CD4-positive, alpha-beta T cell (primary cell): ENCODE measurements at regions not wholly inside any gene's neighbourhood (a gene's known extent, or its start where the extent isn't known, plus 50 kb on each side); places are given as distances from the start of the nearest gene placed in this dataset.

Source experiments
- ATAC-seq: fragments of 200-7000 bp; cut with Tn5 transposase; one replicate; pipeline ENCODE4 v1.10.0; 2022; ENCODE audit warnings: mild to moderate bottlenecking; ENCODE audit not compliant: poor library complexity
- CTCF ChIA-PET: fragments of 350-600 bp; sonication (Branson Sonifier 250); formaldehyde crosslinking; loops from one replicate; lab custom pipeline; 2021; ENCODE audit warnings: antibody characterized with exemption, inconsistent platforms; lab: Charles Lee
- POLR2A ChIA-PET: fragments of 350-600 bp; sonication (Branson Sonifier 250); formaldehyde crosslinking; loops from one replicate; lab custom pipeline; 2021; ENCODE audit warnings: antibody characterized with exemption, inconsistent platforms; lab: Charles Lee
- DNase-seq, 14 experiments: peaks; one replicate each; pipeline ENCODE4 v3.0.0-alpha.2; 2013 to 2020; ENCODE audit warnings: mixed read lengths in 2 of 14
- H3K27ac ChIP-seq, 2 donors: one replicate each; pipeline versions ENCODE4 v1.5.1 to v1.7.0; 2013; ENCODE audit warnings: low read length in 2 of 2, low read depth in 1 of 2, mild to moderate bottlenecking in 1 of 2
- H3K27me3 ChIP-seq, 2 experiments: 1 replicate in 1 of 2; 2 replicates in 1 of 2; pipeline versions ENCODE4 v1.6.1 to v1.7.0; 2013; ENCODE audit warnings: low read length in 2 of 2, control low read depth in 1 of 2, mild to moderate bottlenecking in 1 of 2, moderate library complexity in 1 of 2; ENCODE audit not compliant: insufficient read depth in 2 of 2, control insufficient read depth in 1 of 2
- H3K36me3 ChIP-seq: one replicate; pipeline ENCODE4 v1.6.1; 2013; ENCODE audit warnings: low read length, control low read depth; ENCODE audit not compliant: insufficient read depth
- H3K4me1 ChIP-seq: one replicate; pipeline ENCODE4 v1.6.1; 2013; ENCODE audit warnings: low read length, control low read depth; ENCODE audit not compliant: insufficient read depth
- H3K4me3 ChIP-seq: one replicate; pipeline ENCODE4 v1.5.1; 2013; ENCODE audit warnings: mild to moderate bottlenecking, low read length, moderate library complexity
- H3K9me3 ChIP-seq, 2 experiments: 1 replicate in 1 of 2; 2 replicates in 1 of 2; pipeline versions ENCODE4 v1.6.1 to v1.7.0; 2013; ENCODE audit warnings: low read length in 2 of 2, mild to moderate bottlenecking in 2 of 2, control low read depth in 1 of 2, moderate library complexity in 1 of 2; ENCODE audit not compliant: control insufficient read depth in 1 of 2, insufficient read depth in 1 of 2
- H3K27ac Mint-ChIP-seq: one replicate; pipeline ENCODE4 v1.8.0; 2020; ENCODE audit warnings: mixed read lengths
- H3K27me3 Mint-ChIP-seq: one replicate; pipeline ENCODE4 v1.8.0; 2021; ENCODE audit warnings: mixed read lengths
- H3K36me3 Mint-ChIP-seq: one replicate; pipeline ENCODE4 v1.8.0; 2021; ENCODE audit warnings: low read depth, mixed read lengths
- H3K4me1 Mint-ChIP-seq: one replicate; pipeline ENCODE4 v1.8.0; 2021; ENCODE audit warnings: low read depth, mixed read lengths
- H3K4me3 Mint-ChIP-seq: one replicate; pipeline ENCODE4 v1.8.0; 2020; ENCODE audit warnings: mild to moderate bottlenecking, mixed read lengths
- H3K9me3 Mint-ChIP-seq: one replicate; pipeline ENCODE4 v1.8.0; 2020; ENCODE audit warnings: mixed read lengths
- intact Hi-C, 2 experiments: fragments of 100-400 bp; cut with DNase I in 1 of 2; cut with micrococcal nuclease in 1 of 2; formaldehyde crosslinking; loops; one replicate each; pipeline versions ENCODE4 v1.15.1 to v1.9.0; 2023 to 2025; cut with DNase I, micrococcal nuclease
- TF ChIP-seq, protein P1 (sequence below): fragments of 200-600 bp; IDR thresholded peaks from one replicate; pipeline ENCODE4 v1.8.0; 2022; ENCODE audit warnings: antibody characterized with exemption, mild to moderate bottlenecking

DNA sequence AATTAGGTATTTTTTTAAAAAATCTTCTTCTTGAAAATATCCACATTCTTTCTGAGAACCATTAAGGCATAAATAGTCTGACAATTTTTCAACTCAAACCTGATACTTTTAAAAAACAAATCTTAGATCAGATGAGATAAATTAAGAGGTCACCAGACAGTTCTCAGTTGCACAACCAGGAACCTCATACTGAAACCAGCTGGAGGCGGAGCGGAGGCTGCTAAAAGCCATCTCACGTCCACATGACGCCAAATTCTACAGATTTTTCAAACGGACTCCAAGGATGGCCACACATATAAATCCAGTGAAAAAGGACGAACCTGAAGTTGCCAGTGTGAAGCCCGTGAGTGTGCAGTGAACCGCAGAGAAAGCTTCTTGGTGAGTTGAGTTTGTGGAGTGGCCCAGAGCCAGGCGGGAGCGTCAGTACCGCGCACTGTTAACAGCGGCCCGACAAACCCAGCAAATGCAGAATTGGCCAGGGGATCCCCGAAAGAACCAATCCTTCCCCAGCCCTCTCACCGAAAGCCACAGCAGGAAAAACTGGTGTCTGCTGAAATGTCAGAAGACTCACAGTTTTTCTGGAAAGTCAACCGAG is 53.1 kb upstream of the BBS5 start:
- no peak overlapping the region for H3K4me3 Mint-ChIP-seq
- no peak overlapping the region for H3K27ac Mint-ChIP-seq
- no peaks in the 10 kb centered on the region for H3K36me3 ChIP-seq
- H3K4me1 ChIP-seq, result no peaks in the 10 kb centered on the region
- DNase-seq (no peak), ATAC-seq (no peak)
- no peaks in the 10 kb centered on the region for H3K27me3 ChIP-seq
- no peaks in the 10 kb centered on the region for H3K9me3 Mint-ChIP-seq
- TF ChIP-seq, protein P1, sequence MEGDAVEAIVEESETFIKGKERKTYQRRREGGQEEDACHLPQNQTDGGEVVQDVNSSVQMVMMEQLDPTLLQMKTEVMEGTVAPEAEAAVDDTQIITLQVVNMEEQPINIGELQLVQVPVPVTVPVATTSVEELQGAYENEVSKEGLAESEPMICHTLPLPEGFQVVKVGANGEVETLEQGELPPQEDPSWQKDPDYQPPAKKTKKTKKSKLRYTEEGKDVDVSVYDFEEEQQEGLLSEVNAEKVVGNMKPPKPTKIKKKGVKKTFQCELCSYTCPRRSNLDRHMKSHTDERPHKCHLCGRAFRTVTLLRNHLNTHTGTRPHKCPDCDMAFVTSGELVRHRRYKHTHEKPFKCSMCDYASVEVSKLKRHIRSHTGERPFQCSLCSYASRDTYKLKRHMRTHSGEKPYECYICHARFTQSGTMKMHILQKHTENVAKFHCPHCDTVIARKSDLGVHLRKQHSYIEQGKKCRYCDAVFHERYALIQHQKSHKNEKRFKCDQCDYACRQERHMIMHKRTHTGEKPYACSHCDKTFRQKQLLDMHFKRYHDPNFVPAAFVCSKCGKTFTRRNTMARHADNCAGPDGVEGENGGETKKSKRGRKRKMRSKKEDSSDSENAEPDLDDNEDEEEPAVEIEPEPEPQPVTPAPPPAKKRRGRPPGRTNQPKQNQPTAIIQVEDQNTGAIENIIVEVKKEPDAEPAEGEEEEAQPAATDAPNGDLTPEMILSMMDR, result no peak
- no peaks in the 10 kb centered on the region for H3K36me3 Mint-ChIP-seq
- no peak overlapping the region for H3K4me3 ChIP-seq
- intact Hi-C loops, result no loop called here
- peaks cover 0 to 7% of the 10 kb centered on the region in 2 experiments for H3K9me3 ChIP-seq
- POLR2A ChIA-PET, result no interaction called here
- H3K27ac ChIP-seq, result no peak overlapping the region
- no peaks in the 10 kb centered on the region for H3K4me1 Mint-ChIP-seq
- CTCF ChIA-PET, result no interaction called here
- peaks cover 11% of the 10 kb centered on the region for H3K27me3 Mint-ChIP-seq

GRCh38 chr2:169422120-169422519 is 57.2 kb upstream of the BBS5 start:
- no peak overlapping the region for H3K27ac ChIP-seq
- peaks cover 0 to 7% of the 10 kb centered on the region in 2 experiments for H3K9me3 ChIP-seq
- ChIA-PET CTCF (no interaction called here), POLR2A (no interaction called here)
- TF ChIP-seq, protein P1, result no peak
- Mint-ChIP-seq H3K36me3 (no peaks in the 10 kb centered on the region), H3K27ac (no peak overlapping the region), H3K27me3 (peaks cover 35% of the 10 kb centered on the region), H3K4me3 (no peak overlapping the region), H3K4me1 (no peaks in the 10 kb centered on the region), H3K9me3 (no peaks in the 10 kb centered on the region)
- DNase-seq (no peak), ATAC-seq (no peak)
- H3K4me1 ChIP-seq, result no peaks in the 10 kb centered on the region
- H3K36me3 ChIP-seq, result no peaks in the 10 kb centered on the region
- intact Hi-C loops, result no loop called here
- peaks cover 2 to 5% of the 10 kb centered on the region in 2 experiments for H3K27me3 ChIP-seq
- H3K4me3 ChIP-seq, result no peak overlapping the region

DNA sequence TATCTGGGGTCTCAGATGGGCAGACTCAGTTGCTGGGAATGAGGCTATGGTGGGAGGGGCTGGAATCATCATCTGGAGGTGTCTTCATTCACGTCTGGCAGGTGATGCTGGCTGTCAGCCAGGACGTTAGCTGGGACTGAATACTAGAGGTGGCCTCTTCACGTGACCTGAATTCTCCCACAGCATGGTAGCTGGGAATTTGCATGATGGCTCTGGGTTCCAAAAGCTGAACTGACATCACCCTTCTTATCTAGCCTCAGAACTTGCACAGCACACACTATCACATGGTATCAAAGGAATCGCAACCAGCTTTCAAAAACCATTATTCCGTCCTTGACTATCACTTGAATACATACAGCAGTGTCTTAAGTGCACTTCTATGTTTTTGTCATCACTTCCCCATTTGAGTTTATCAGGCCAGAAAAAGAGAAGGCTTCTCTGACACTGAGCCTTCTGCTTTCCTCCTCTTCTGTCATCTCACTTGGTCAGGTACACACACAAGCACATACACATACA is 53.0 kb upstream of the LRP2 start:
- Histone ChIP-seq H3K27ac (no peak overlapping the region), H3K4me3 (no peak overlapping the region), H3K36me3 (no peaks in the 10 kb centered on the region), H3K9me3 (no peaks in the 10 kb centered on the region), H3K4me1 (no peaks in the 10 kb centered on the region), H3K27me3 (peaks cover 5% of the 10 kb centered on the region in 2 experiments)
- no peak for ATAC-seq
- no peak for DNase-seq
- no peaks in the 10 kb centered on the region for H3K9me3 Mint-ChIP-seq
- no peak overlapping the region for H3K4me3 Mint-ChIP-seq
- no peak overlapping the region for H3K27ac Mint-ChIP-seq
- H3K4me1 Mint-ChIP-seq, result no peaks in the 10 kb centered on the region
- TF ChIP-seq, protein P1, result no peak
- peaks cover 58% of the 10 kb centered on the region for H3K27me3 Mint-ChIP-seq
- POLR2A ChIA-PET, result no interaction called here
- no peaks in the 10 kb centered on the region for H3K36me3 Mint-ChIP-seq
- CTCF ChIA-PET, result no interaction called here
- intact Hi-C loops, result no loop called here
